Neural progenitor cell (in vitro differentiated cells): ENCODE measurements at regions not wholly inside any gene's neighbourhood (a gene's known extent, or its start where the extent isn't known, plus 50 kb on each side); places are given as distances from the start of the nearest gene placed in this dataset.

Experiments used
- DNase-seq: peaks from one replicate; pipeline ENCODE4 v3.0.0-alpha.2; 2016; ENCODE audit warnings: low spot score
- H2AFZ ChIP-seq: fragments of 200-600 bp; sonication (generic); replicated peaks from 2 replicates; pipeline ENCODE4 v1.6.1; 2016; ENCODE audit warnings: antibody characterized with exemption
- H3F3A ChIP-seq: fragments of 200-600 bp; sonication (generic); 2 replicates; pipeline ENCODE4 v1.6.1; 2016; ENCODE audit warnings: antibody characterized with exemption, low read depth
- H3K27ac ChIP-seq: fragments of 200-600 bp; sonication (generic); 2 replicates; pipeline ENCODE4 v1.5.1; 2016; ENCODE audit warnings: mild to moderate bottlenecking
- H3K27me3 ChIP-seq: fragments of 200-600 bp; sonication (generic); 2 replicates; pipeline ENCODE4 v1.6.1; 2016; ENCODE audit warnings: mild to moderate bottlenecking, moderate library complexity
- H3K36me3 ChIP-seq: fragments of 200-600 bp; sonication (generic); 2 replicates; pipeline ENCODE4 v1.5.1; 2016
- H3K4me1 ChIP-seq: fragments of 200-600 bp; sonication (generic); 2 replicates; pipeline ENCODE4 v1.6.1; 2016; ENCODE audit warnings: mixed run types
- H3K4me2 ChIP-seq: fragments of 200-600 bp; sonication (generic); 2 replicates; pipeline ENCODE4 v1.6.1; 2016
- H3K4me3 ChIP-seq: fragments of 200-600 bp; sonication (generic); 2 replicates; pipeline ENCODE4 v1.5.1; 2016
- H3K79me2 ChIP-seq: fragments of 200-600 bp; sonication (generic); 2 replicates; pipeline ENCODE4 v1.6.1; 2016; ENCODE audit warnings: low read depth
- H3K9ac ChIP-seq: fragments of 200-600 bp; sonication (generic); 2 replicates; pipeline ENCODE4 v1.6.1; 2016
- H3K9me3 ChIP-seq: fragments of 200-600 bp; sonication (generic); 2 replicates; pipeline ENCODE4 v1.5.1; 2016; ENCODE audit warnings: low read depth
- H4K20me1 ChIP-seq: fragments of 200-600 bp; sonication (generic); 2 replicates; pipeline ENCODE4 v1.6.1; 2016; ENCODE audit warnings: low read depth
- H3K27ac Mint-ChIP-seq: 3 replicates; pipeline ENCODE4 v1.8.0; 2021; ENCODE audit warnings: mixed read lengths
- H3K27me3 Mint-ChIP-seq: 2 replicates; pipeline ENCODE4 v1.8.0; 2022; ENCODE audit warnings: low read depth, mild to moderate bottlenecking, inconsistent platforms, moderate library complexity, mixed read lengths; ENCODE audit not compliant: insufficient read depth
- H3K36me3 Mint-ChIP-seq: 3 replicates; pipeline ENCODE4 v1.8.0; 2021; ENCODE audit warnings: mixed read lengths
- H3K4me1 Mint-ChIP-seq: 3 replicates; pipeline ENCODE4 v1.8.0; 2021; ENCODE audit warnings: mixed read lengths
- H3K4me3 Mint-ChIP-seq: 3 replicates; pipeline ENCODE4 v1.8.0; 2021; ENCODE audit warnings: mild to moderate bottlenecking, moderate library complexity, mixed read lengths
- H3K9me3 Mint-ChIP-seq: 3 replicates; pipeline ENCODE4 v1.8.0; 2020; ENCODE audit warnings: mixed read lengths
- EZH2 ChIP-seq: fragments of 200-600 bp; sonication (generic); IDR thresholded peaks from 2 replicates; pipeline ENCODE4 v1.6.1; 2017; ENCODE audit warnings: antibody characterized with exemption, mild to moderate bottlenecking, moderate library complexity
- EZH2phosphoT487 ChIP-seq: fragments of 200-600 bp; sonication (generic); IDR thresholded peaks from 2 replicates; pipeline ENCODE4 v1.6.1; 2017; ENCODE audit warnings: antibody characterized with exemption
- TF ChIP-seq, protein P1 (sequence below): fragments of 200-600 bp; sonication (generic); IDR thresholded peaks from 2 replicates; pipeline ENCODE4 v1.5.1; 2017; ENCODE audit warnings: antibody characterized with exemption, mild to moderate bottlenecking

DNA sequence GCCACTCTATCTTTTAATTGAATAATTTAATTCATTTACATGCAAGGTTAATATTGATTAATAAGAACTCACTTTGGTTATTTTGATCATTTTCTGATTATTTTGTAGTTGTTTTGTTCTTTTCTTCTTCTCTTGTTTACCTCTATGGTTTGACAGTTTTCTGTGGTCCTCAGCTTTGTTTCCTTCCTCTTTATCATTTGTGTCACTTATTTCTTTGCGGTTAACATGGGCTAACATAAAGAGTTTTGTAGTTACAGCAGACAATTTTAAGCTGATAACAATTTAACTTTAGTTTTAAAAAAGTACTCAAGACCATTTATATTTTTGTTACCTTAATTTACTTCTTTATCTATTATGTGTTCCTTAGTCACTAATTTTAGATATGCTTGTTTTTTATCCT lies 1032.8 kb upstream of the RAG2 start:
- no peak overlapping the region for H3K27ac Mint-ChIP-seq
- no peaks in the 10 kb centered on the region for H4K20me1 ChIP-seq
- no peaks in the 10 kb centered on the region for H3F3A ChIP-seq
- no peaks in the 10 kb centered on the region for H3K4me1 ChIP-seq
- no peaks in the 10 kb centered on the region for H3K36me3 ChIP-seq
- H3K4me2 ChIP-seq = no peak overlapping the region
- H2AFZ ChIP-seq = no peak overlapping the region
- H3K9me3 Mint-ChIP-seq = no peaks in the 10 kb centered on the region
- no peaks in the 10 kb centered on the region for H3K27me3 ChIP-seq
- no peaks in the 10 kb centered on the region for H3K9me3 ChIP-seq
- H3K4me3 Mint-ChIP-seq = no peak overlapping the region
- TF ChIP-seq EZH2 (no peak), EZH2phosphoT487 (no peak)
- TF ChIP-seq, protein P1, sequence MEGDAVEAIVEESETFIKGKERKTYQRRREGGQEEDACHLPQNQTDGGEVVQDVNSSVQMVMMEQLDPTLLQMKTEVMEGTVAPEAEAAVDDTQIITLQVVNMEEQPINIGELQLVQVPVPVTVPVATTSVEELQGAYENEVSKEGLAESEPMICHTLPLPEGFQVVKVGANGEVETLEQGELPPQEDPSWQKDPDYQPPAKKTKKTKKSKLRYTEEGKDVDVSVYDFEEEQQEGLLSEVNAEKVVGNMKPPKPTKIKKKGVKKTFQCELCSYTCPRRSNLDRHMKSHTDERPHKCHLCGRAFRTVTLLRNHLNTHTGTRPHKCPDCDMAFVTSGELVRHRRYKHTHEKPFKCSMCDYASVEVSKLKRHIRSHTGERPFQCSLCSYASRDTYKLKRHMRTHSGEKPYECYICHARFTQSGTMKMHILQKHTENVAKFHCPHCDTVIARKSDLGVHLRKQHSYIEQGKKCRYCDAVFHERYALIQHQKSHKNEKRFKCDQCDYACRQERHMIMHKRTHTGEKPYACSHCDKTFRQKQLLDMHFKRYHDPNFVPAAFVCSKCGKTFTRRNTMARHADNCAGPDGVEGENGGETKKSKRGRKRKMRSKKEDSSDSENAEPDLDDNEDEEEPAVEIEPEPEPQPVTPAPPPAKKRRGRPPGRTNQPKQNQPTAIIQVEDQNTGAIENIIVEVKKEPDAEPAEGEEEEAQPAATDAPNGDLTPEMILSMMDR = no peak
- H3K9ac ChIP-seq = no peak overlapping the region
- H3K4me3 ChIP-seq = no peak overlapping the region
- H3K36me3 Mint-ChIP-seq = no peaks in the 10 kb centered on the region
- no peak for DNase-seq
- no peak overlapping the region for H3K27ac ChIP-seq
- H3K27me3 Mint-ChIP-seq = no peaks in the 10 kb centered on the region
- no peaks in the 10 kb centered on the region for H3K79me2 ChIP-seq
- no peaks in the 10 kb centered on the region for H3K4me1 Mint-ChIP-seq

DNA sequence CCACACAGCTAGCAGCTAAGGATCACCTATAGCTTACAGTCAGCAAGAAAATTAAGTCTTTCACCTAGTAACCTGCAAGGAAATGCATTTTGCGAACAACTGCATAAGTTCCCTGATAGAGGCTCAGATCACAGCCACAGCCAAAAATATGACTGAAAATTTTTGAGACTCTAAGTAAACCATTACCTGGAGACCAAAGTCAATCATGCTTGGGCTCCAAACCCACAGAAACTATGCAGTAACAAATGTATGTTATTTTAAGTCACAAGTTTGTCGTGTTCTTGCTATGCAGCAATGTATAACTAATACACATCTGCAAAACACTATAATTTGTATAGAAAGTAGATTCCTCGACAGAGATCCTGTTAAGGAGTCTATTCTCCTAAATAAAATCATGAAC lies 1025.7 kb upstream of the RAG2 start:
- Mint-ChIP-seq H3K4me1 (peaks cover 13% of the 10 kb centered on the region), H3K4me3 (no peak overlapping the region), H3K9me3 (peaks cover 11% of the 10 kb centered on the region), H3K27me3 (no peaks in the 10 kb centered on the region), H3K27ac (no peak overlapping the region), H3K36me3 (peaks cover 4% of the 10 kb centered on the region)
- H4K20me1 ChIP-seq = no peaks in the 10 kb centered on the region
- no peak overlapping the region for H3K27ac ChIP-seq
- no peak for TF ChIP-seq EZH2
- TF ChIP-seq EZH2phosphoT487 = no peak
- no peak for DNase-seq
- H3K27me3 ChIP-seq = no peaks in the 10 kb centered on the region
- H3K9me3 ChIP-seq = no peaks in the 10 kb centered on the region
- no peak overlapping the region for H3K4me3 ChIP-seq
- H3K4me1 ChIP-seq = no peaks in the 10 kb centered on the region
- H3K9ac ChIP-seq = no peak overlapping the region
- no peak overlapping the region for H2AFZ ChIP-seq
- no peak overlapping the region for H3K4me2 ChIP-seq
- H3K79me2 ChIP-seq = no peaks in the 10 kb centered on the region
- no peaks in the 10 kb centered on the region for H3F3A ChIP-seq
- H3K36me3 ChIP-seq = no peaks in the 10 kb centered on the region

DNA sequence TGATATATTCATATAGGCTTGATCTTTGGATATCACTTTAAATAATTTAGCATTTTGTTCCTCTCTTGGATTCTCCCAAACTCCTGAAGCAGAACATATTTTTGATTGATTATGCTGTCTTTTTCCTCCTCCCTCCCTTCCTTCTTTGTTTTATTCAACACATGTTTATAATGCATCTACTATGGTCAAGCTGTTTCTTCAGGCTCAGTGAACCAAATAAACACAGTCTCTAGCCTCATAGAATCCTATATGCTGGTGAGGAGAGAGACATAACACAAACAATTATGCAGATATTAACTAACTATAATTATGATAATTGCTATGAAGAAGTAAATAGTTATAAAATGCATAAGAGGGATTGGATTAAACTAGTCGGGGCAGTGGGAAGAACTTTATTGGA lies 1023.6 kb upstream of the RAG2 start:
- no peaks in the 10 kb centered on the region for H3K27me3 ChIP-seq
- no peak overlapping the region for H3K9ac ChIP-seq
- TF ChIP-seq, protein P1 = no peak
- TF ChIP-seq EZH2phosphoT487 = no peak
- TF ChIP-seq EZH2 = no peak
- H3K27ac Mint-ChIP-seq = no peak overlapping the region
- peaks cover 19% of the 10 kb centered on the region for H3K9me3 Mint-ChIP-seq
- no peak overlapping the region for H2AFZ ChIP-seq
- no peaks in the 10 kb centered on the region for H4K20me1 ChIP-seq
- H3F3A ChIP-seq = no peaks in the 10 kb centered on the region
- H3K27ac ChIP-seq = no peak overlapping the region
- no peaks in the 10 kb centered on the region for H3K36me3 ChIP-seq
- H3K36me3 Mint-ChIP-seq = peaks cover 8% of the 10 kb centered on the region
- H3K4me2 ChIP-seq = no peak overlapping the region
- no peaks in the 10 kb centered on the region for H3K79me2 ChIP-seq
- H3K9me3 ChIP-seq = no peaks in the 10 kb centered on the region
- H3K4me1 Mint-ChIP-seq = peaks cover 13% of the 10 kb centered on the region
- no peak overlapping the region for H3K4me3 Mint-ChIP-seq
- no peaks in the 10 kb centered on the region for H3K4me1 ChIP-seq
- no peak for DNase-seq
- H3K27me3 Mint-ChIP-seq = no peaks in the 10 kb centered on the region
- H3K4me3 ChIP-seq = no peak overlapping the region

DNA sequence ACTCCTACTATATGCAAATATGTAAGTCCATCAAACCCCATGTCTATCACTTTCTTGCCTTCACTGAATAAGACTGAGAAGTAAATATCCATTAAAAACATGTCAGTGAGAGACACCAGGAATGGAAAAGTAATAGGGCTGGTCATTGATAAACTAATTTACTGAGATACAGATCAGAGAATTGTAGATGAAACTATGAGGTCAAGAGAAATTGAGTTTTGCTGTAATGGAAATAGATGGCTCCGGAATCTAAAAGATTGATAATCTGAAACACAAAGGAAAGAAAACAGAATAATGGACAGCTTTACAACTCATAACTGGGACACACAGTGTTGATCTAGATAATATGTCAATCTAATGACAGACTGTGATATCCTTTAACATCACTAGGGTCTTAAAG lies 1018.3 kb upstream of the RAG2 start:
- no peak for DNase-seq
- Histone ChIP-seq H3F3A (no peaks in the 10 kb centered on the region), H3K9ac (no peak overlapping the region), H4K20me1 (no peaks in the 10 kb centered on the region), H3K79me2 (no peaks in the 10 kb centered on the region), H3K27ac (no peak overlapping the region), H3K4me3 (no peak overlapping the region), H2AFZ (no peak overlapping the region), H3K36me3 (no peaks in the 10 kb centered on the region), H3K4me1 (no peaks in the 10 kb centered on the region), H3K4me2 (no peak overlapping the region), H3K9me3 (no peaks in the 10 kb centered on the region), H3K27me3 (no peaks in the 10 kb centered on the region)
- peaks cover 25% of the 10 kb centered on the region for H3K9me3 Mint-ChIP-seq
- no peak for TF ChIP-seq EZH2
- TF ChIP-seq EZH2phosphoT487 = no peak
- TF ChIP-seq, protein P1 = no peak
- H3K27ac Mint-ChIP-seq = no peak overlapping the region
- no peak overlapping the region for H3K4me3 Mint-ChIP-seq
- H3K4me1 Mint-ChIP-seq = peaks cover 24% of the 10 kb centered on the region
- H3K27me3 Mint-ChIP-seq = no peaks in the 10 kb centered on the region
- H3K36me3 Mint-ChIP-seq = peaks cover 10% of the 10 kb centered on the region
